SK-N-SH (cell line): ENCODE measurements at regions not wholly inside any gene's neighbourhood (a gene's known extent, or its start where the extent isn't known, plus 50 kb on each side); places are given as distances from the start of the nearest gene placed in this dataset.

Source experiments
- CTCF ChIA-PET: fragments of 300-600, 350-600 bp; formaldehyde crosslinking; extraction: SDS; loops from one replicate; lab custom pipeline; 2021; lab: Yijun Ruan, JAX
- POLR2A ChIA-PET: fragments of 350-600 bp; sonication (Branson Sonifier 250); formaldehyde crosslinking; extraction: SDS; loops from one replicate; lab custom pipeline; 2020; ENCODE audit warnings: antibody characterized with exemption, inconsistent platforms; lab: Yijun Ruan, JAX
- DNase-seq: peaks from one replicate; pipeline ENCODE4 v3.0.0; 2012
- H2AFZ ChIP-seq: fragments of 200-600 bp; sonication (generic); 2 replicates; pipeline ENCODE4 v1.8.1; 2016; ENCODE audit warnings: antibody characterized with exemption, mild to moderate bottlenecking, low read depth
- H3F3A ChIP-seq: fragments of 200-600 bp; sonication (generic); replicated peaks from 2 replicates; pipeline ENCODE3; 2016; ENCODE audit warnings: antibody characterized with exemption, mild to moderate bottlenecking; ENCODE audit not compliant: insufficient read depth
- H3K27ac ChIP-seq, 2 experiments: fragments of 200-500 bp in 1 of 2; fragments of 200-600 bp in 1 of 2; sonication (Bioruptor generic) in 1 of 2; sonication (generic), shearing (Covaris generic) in 1 of 2; 2 replicates each; pipeline versions ENCODE4 v1.5.1 to v1.6.1; 2014 to 2016; ENCODE audit warnings: low read depth in 2 of 2, inconsistent platforms in 1 of 2, low read length in 1 of 2, mild to moderate bottlenecking in 1 of 2, mixed read lengths in 1 of 2
- H3K27me3 ChIP-seq: fragments of 200-600 bp; sonication (generic), shearing (Covaris generic); 2 replicates; pipeline ENCODE4 v1.6.1; 2016; ENCODE audit warnings: mixed run types; ENCODE audit not compliant: insufficient read depth
- H3K36me3 ChIP-seq, 2 experiments: fragments of 200-500 bp in 1 of 2; fragments of 200-600 bp in 1 of 2; sonication (Bioruptor generic) in 1 of 2; sonication (generic) in 1 of 2; replicated peaks in 1 of 2; 2 replicates each; pipeline versions ENCODE3 to v1.5.1; 2014 to 2016; ENCODE audit warnings: low read length in 1 of 2, mild to moderate bottlenecking in 1 of 2; ENCODE audit not compliant: insufficient read depth in 2 of 2, control insufficient read depth in 1 of 2
- H3K4me1 ChIP-seq, 2 experiments: fragments of 200-500 bp in 1 of 2; fragments of 200-600 bp in 1 of 2; sonication (Bioruptor generic) in 1 of 2; sonication (generic), shearing (Covaris generic) in 1 of 2; 2 replicates each; pipeline versions ENCODE4 v1.5.1 to v1.6.1; 2014 to 2016; ENCODE audit warnings: low read depth in 1 of 2, low read length in 1 of 2, mixed run types in 1 of 2; ENCODE audit not compliant: insufficient read depth in 2 of 2, control insufficient read depth in 1 of 2
- H3K4me2 ChIP-seq: fragments of 200-600 bp; sonication (generic), shearing (Covaris generic); 2 replicates; pipeline ENCODE4 v1.6.1; 2017; ENCODE audit warnings: mixed run types
- H3K4me3 ChIP-seq, 2 experiments: fragments of 200-500 bp in 1 of 2; fragments of 200-600 bp in 1 of 2; sonication (Bioruptor generic) in 1 of 2; sonication (generic), shearing (Covaris generic) in 1 of 2; 2 replicates each; pipeline versions ENCODE4 v1.5.1 to v1.8.1; 2014 to 2016; ENCODE audit warnings: low read depth in 2 of 2, inconsistent platforms in 1 of 2, low read length in 1 of 2, mild to moderate bottlenecking in 1 of 2, mixed read lengths in 1 of 2, moderate library complexity in 1 of 2
- H3K79me2 ChIP-seq: fragments of 200-600 bp; sonication (generic); 2 replicates; pipeline ENCODE4 v1.8.1; 2017; ENCODE audit warnings: mild to moderate bottlenecking; ENCODE audit not compliant: insufficient read depth
- H3K9ac ChIP-seq: fragments of 200-600 bp; sonication (generic); 2 replicates; pipeline ENCODE4 v1.6.1; 2017; ENCODE audit warnings: mixed run types
- H3K9me2 ChIP-seq: fragments of 200-600 bp; sonication (generic); 2 replicates; pipeline ENCODE4 v1.6.1; 2017; ENCODE audit warnings: mixed run types
- H3K9me3 ChIP-seq: fragments of 200-600 bp; sonication (generic); 2 replicates; pipeline ENCODE4 v1.6.1; 2017; ENCODE audit warnings: mixed run types, mild to moderate bottlenecking, moderate library complexity
- H4K20me1 ChIP-seq: fragments of 200-600 bp; sonication (generic); 2 replicates; pipeline ENCODE4 v1.6.1; 2017; ENCODE audit warnings: mild to moderate bottlenecking, mixed run types; ENCODE audit not compliant: insufficient read depth
- ELF1 ChIP-seq: IDR thresholded peaks from 2 replicates; pipeline ENCODE4 v1.4.0; 2012
- EP300 ChIP-seq, 2 experiments: IDR thresholded peaks; 2 replicates each; pipeline versions ENCODE4 v1.4.0 to v1.6.1; 2012; ENCODE audit warnings: borderline replicate concordance in 1 of 2, low read depth in 1 of 2, low read length in 1 of 2
- FOSL2 ChIP-seq: IDR thresholded peaks from 2 replicates; pipeline ENCODE4 v1.4.0; 2012; ENCODE audit warnings: low read depth, mild to moderate bottlenecking, moderate library complexity, borderline replicate concordance
- FOXJ3 ChIP-seq: sonication (generic); formaldehyde crosslinking; IDR thresholded peaks from 2 replicates; pipeline ENCODE4 v1.5.1; 2020; ENCODE audit warnings: mild to moderate bottlenecking, missing genetic modification reagents
- GABPA ChIP-seq: IDR thresholded peaks from 2 replicates; pipeline ENCODE4 v1.4.0; 2012; ENCODE audit warnings: low read depth, mild to moderate bottlenecking
- IRF3 ChIP-seq: fragments of 150-350 bp; IDR thresholded peaks from 2 replicates; pipeline ENCODE4 v1.6.1; 2016; ENCODE audit warnings: mild to moderate bottlenecking, low read depth, low read length
- POLR2AphosphoS5 ChIP-seq: IDR thresholded peaks from 2 replicates; pipeline ENCODE4 v1.6.1; 2012; ENCODE audit warnings: low read depth, low read length
- RCOR1 ChIP-seq: fragments of 150-350 bp; IDR thresholded peaks from 2 replicates; pipeline ENCODE4 v1.6.1; 2017; ENCODE audit warnings: antibody characterized with exemption, low read length
- RFX5 ChIP-seq: IDR thresholded peaks from 2 replicates; pipeline ENCODE4 v1.6.1; 2012; ENCODE audit warnings: mild to moderate bottlenecking, improper control_type of control experiment, low read length
- SMC3 ChIP-seq: IDR thresholded peaks from 2 replicates; pipeline ENCODE4 v1.6.1; 2012; ENCODE audit warnings: low read depth, low read length, improper control_type of control experiment
- TCF12 ChIP-seq: IDR thresholded peaks from 2 replicates; pipeline ENCODE4 v1.4.0; 2012
- TEAD4 ChIP-seq: IDR thresholded peaks from 2 replicates; pipeline ENCODE4 v1.4.0; 2012; ENCODE audit warnings: mild to moderate bottlenecking, borderline replicate concordance; ENCODE audit not compliant: insufficient read depth
- USF1 ChIP-seq: IDR thresholded peaks from 2 replicates; pipeline ENCODE4 v1.4.0; 2012; ENCODE audit warnings: low read depth, borderline replicate concordance
- YY1 ChIP-seq: IDR thresholded peaks from 2 replicates; pipeline ENCODE4 v1.4.0; 2012; ENCODE audit warnings: low read depth, mild to moderate bottlenecking
- ZBTB33 ChIP-seq: IDR thresholded peaks from 2 replicates; pipeline ENCODE4 v1.4.0; 2012; ENCODE audit warnings: low read depth, borderline replicate concordance
- WGBS: methylation state at CpG from one replicate; pipeline ENCODE4 v1.1.6; 2017; ENCODE audit warnings: low lambda C conversion rate; 5-methylcytosine and 5-hydroxymethylcytosine counted together

DNA sequence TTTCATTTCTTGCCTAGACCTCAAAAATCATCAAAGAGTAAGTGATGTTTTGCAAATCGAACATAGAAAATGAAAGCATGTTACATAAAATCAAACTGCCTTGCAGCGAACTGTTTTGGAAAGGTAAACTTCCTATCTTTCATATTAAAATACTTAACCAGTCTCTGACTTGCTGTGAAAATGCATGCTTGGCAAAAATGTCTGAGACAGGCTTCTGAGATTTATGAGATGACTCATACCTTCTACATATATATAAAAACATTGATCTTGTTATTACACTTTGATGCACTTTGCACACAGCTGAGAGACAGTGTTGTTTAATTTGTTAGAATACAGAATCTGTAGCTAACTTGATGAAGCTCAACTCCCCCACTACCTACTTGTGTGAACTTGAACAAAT lies 179.1 kb downstream of the KITLG start (continued):
- TF ChIP-seq ZBTB33 (no peak), FOXJ3 (CRISPR knock-in tag) (no peak), IRF3 (no peak), SMC3 (no peak), RFX5 (no peak), GABPA (no peak), TCF12 (peak; percentile 18; the same call in 1 of the 2 replicates), FOSL2 (peak; percentile 70), POLR2AphosphoS5 (no peak), USF1 (no peak), YY1 (no peak), ELF1 (no peak), EP300 (IDR thresholded peaks at IDR 0.05; ENCODE audit: borderline replicate concordance in 1 of 2, low read depth in 1 of 2, low read length in 1 of 2) (no peak)
- TF ChIP-seq, all 33 proteins: peak for 4

DNA sequence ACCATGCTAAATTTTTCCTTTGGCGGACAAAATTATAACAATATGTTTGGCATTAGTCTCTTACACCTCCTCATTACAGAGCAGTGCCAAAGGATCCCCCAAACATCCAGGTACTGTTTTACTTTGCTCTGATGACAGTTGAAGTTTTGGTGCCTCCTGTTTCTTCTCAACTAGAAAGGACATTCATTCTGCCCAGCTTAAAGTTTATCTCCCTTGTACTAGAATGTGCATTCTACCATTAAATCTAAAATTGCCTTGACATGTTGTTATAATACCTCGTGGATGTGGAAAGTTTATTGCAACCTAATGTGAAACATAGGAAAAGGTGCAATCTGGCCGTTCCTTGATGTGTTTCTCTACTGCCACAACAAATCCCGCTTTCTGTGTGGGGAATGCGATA lies 173.4 kb downstream of the KITLG start:
- Histone ChIP-seq H3K79me2 (peaks cover 75% of the 10 kb centered on the region), H3K27me3 (no peaks in the 10 kb centered on the region), H2AFZ (no peak overlapping the region), H4K20me1 (no peaks in the 10 kb centered on the region), H3K9me3 (no peaks in the 10 kb centered on the region), H3K4me2 (no peak overlapping the region), H3K4me1 (no peaks in the 10 kb centered on the region), H3K27ac (no peak overlapping the region), H3K9ac (no peak overlapping the region), H3K36me3 (no peaks in the 10 kb centered on the region), H3K4me3 (no peak overlapping the region), H3K9me2 (no peaks in the 10 kb centered on the region), H3F3A (peaks cover 4% of the 10 kb centered on the region)
- TF ChIP-seq TCF12 (peak; percentile 28; the same call in 1 of the 2 replicates), EP300 (IDR thresholded peaks at IDR 0.05; ENCODE audit: borderline replicate concordance in 1 of 2, low read depth in 1 of 2, low read length in 1 of 2) (peak in 1 of 2 experiments; percentile 40; a peak in 2 of 4 replicates), RCOR1 (no peak)
- WGBS: 65% methylated on average over 5 of the region's 5 CpGs
- no peak for DNase-seq
- CTCF ChIA-PET: no interaction called here
- POLR2A ChIA-PET: no interaction called here

DNA sequence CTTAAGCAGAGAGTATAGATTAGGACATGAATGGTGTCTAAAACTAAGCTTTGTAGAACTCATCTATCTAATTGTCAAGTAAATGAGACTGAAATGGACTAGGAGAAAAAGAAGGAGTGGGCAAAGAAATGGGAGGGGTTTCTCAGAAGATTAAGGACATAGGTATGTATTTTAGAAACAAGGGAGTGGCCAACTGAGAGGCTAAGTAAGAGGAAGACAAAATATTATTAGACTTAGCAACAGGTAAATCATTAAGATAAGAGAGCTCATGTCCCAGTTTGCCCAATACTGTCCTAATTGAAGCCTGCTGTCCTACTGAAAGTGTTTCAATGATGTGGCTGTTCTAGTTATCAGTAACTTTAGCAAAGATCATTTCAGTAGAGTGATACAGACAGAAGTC lies 171.4 kb downstream of the KITLG start:
- H3K4me2 ChIP-seq: no peak overlapping the region
- ChIA-PET POLR2A (no interaction called here), CTCF (no interaction called here)
- H3K79me2 ChIP-seq: peaks cover 75% of the 10 kb centered on the region
- H3K27me3 ChIP-seq: no peaks in the 10 kb centered on the region
- DNase-seq: no peak
- TF ChIP-seq ZBTB33: no peak
- no peak for TF ChIP-seq USF1
- TF ChIP-seq TEAD4: no peak
- H3F3A ChIP-seq: peaks cover 4% of the 10 kb centered on the region
- H2AFZ ChIP-seq: no peak overlapping the region
- H3K27ac ChIP-seq: no peak overlapping the region
- H3K36me3 ChIP-seq: no peaks in the 10 kb centered on the region
- no peaks in the 10 kb centered on the region for H3K9me3 ChIP-seq
- H4K20me1 ChIP-seq: no peaks in the 10 kb centered on the region
- H3K9me2 ChIP-seq: no peaks in the 10 kb centered on the region
- H3K4me3 ChIP-seq: no peak overlapping the region
- no peak overlapping the region for H3K9ac ChIP-seq
- H3K4me1 ChIP-seq: 0 out of 4 replicates have a peak, but pooled peaks cover 0 to 5% of the 10 kb centered on the region in 2 experiments
